ENCODE measurements at regions not wholly inside any gene's neighbourhood (a gene's known extent, or its start where the extent isn't known, plus 50 kb on each side); places are given as distances from the start of the nearest gene placed in this dataset.
A peak's percentile ranks its signal among the peaks of the same experiment; 100 is the strongest.

GRCh38 chr22:33221568-33221967 is 163.4 kb upstream of the SYN3 start:
- H3K36me3 Mint-ChIP-seq (ENCODE audit: low read depth): no peaks in the 10 kb centered on the region
- H3K4me3 Mint-ChIP-seq: no peak overlapping the region
- H3K9me3 Mint-ChIP-seq: peaks cover 5% of the 10 kb centered on the region
- DNase-seq (ENCODE audit: low spot score): no peak
- no peak overlapping the region for H3K27ac Mint-ChIP-seq
- H3K27me3 Mint-ChIP-seq (ENCODE audit: insufficient read depth): no peaks in the 10 kb centered on the region
- H3K4me1 Mint-ChIP-seq (ENCODE audit: low read depth): no peaks in the 10 kb centered on the region
- intact Hi-C loops (cut with micrococcal nuclease): no loop called here

DNA sequence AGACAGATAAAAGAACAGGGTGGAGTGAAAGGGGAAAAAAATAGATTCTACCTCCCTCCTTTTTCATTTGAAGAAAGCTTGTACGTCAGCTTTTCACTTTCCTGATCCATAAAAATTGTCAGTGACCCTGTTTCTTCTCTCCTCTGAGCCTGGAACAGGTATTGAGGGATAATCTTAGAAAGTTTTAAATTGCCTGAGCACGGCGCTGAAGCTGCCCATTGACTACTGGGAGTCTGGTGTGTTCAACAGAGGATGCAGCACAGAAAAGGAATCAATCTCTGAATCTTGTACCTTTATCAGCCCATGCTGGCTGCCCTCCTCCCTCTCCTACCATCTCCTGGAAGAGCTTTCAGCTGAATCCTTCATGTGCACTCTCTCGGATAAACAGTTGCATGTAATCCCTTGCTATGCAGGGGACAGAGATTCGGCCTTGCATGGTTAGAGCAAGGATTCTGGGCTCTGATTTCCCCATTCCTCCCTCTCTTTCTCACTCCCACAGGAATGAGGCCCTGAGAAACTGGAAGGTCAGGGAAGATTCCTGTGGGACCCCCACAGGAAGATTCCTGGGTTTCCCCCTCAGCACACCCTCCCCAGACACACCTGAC is 162.4 kb upstream of the SYN3 start:
- Mint-ChIP-seq H3K36me3 (ENCODE audit: low read depth) (no peaks in the 10 kb centered on the region), H3K4me3 (no peak overlapping the region), H3K4me1 (ENCODE audit: low read depth) (no peaks in the 10 kb centered on the region), H3K9me3 (no peaks in the 10 kb centered on the region), H3K27ac (no peak overlapping the region), H3K27me3 (ENCODE audit: insufficient read depth) (no peaks in the 10 kb centered on the region)
- no peak for DNase-seq (ENCODE audit: low spot score)
- intact Hi-C loops (cut with micrococcal nuclease): no loop called here

DNA sequence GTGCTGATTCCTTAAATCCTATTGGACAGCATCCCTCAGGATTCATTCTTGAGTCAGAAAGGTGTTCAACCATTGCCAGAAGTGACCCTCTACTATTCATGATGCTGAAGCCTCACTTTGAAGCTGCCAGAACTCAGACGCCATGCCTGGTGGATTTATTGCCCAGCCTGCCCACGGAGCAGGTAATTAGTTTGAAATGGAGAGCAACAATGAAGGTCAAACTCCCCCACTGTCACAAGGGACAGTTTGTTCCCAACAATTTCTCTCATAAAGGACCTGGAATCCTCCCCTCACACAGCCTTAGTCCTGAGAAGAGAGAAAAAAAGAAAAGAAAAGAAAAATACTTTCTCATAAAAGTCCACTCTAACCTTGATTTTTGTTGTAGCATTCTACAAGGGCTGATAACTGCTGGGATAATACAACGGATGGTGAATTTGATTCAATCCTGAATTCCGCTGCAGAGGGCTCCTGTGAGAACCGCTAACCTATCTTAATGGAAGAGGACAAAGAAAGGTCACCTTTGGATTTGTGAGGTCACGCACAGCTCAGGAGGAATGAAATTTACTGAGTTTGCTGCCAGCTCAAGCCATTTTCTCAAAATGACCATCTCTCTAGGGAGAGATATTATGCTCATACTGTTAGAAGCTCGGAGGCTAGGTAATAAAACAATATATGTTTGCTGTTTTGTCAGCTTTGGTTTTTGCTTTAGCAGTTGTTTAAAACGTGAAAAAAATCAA is 161.6 kb upstream of the SYN3 start:
- no peaks in the 10 kb centered on the region for H3K4me1 Mint-ChIP-seq (ENCODE audit: low read depth)
- DNase-seq (ENCODE audit: low spot score): no peak
- no peak overlapping the region for H3K27ac Mint-ChIP-seq
- intact Hi-C loops (cut with micrococcal nuclease): no loop called here
- no peaks in the 10 kb centered on the region for H3K9me3 Mint-ChIP-seq
- no peak overlapping the region for H3K4me3 Mint-ChIP-seq
- H3K36me3 Mint-ChIP-seq (ENCODE audit: low read depth): no peaks in the 10 kb centered on the region
- no peaks in the 10 kb centered on the region for H3K27me3 Mint-ChIP-seq (ENCODE audit: insufficient read depth)

DNA sequence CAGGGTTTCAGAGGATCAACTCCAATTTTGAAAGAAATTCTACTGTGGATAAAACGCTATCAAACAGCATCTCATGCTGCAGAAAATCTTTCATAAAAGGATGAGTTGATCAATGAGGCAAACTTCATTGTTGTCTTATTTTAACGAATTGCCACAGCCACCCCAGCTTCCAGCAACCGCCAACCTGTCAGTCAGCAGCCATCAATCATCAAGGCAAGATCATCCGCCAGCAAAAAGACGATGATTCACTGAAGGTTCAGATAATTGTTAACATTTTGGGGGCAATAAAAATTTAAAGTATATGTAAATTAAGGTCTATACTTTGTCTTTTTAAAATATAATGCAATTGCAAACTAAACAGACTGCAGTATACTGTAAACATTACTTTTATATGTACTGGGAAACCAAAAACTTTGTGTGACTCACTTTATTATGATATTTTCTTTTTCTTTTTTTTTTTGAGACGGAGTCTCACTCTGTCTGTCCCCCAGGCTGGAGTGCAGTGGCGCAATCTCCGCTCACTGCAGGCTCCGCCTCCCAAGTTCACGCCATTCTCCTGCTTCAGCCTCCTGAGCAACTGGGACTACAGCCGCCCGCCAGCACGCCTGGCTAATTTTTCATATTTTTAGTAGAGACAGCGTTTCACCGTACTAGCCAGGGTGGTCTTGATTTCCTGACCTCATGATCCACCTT is 155.3 kb upstream of the SYN3 start:
- Mint-ChIP-seq H3K27me3 (ENCODE audit: insufficient read depth) (no peaks in the 10 kb centered on the region), H3K9me3 (no peaks in the 10 kb centered on the region), H3K4me1 (ENCODE audit: low read depth) (no peaks in the 10 kb centered on the region), H3K27ac (no peak overlapping the region), H3K4me3 (no peak overlapping the region), H3K36me3 (ENCODE audit: low read depth) (no peaks in the 10 kb centered on the region)
- intact Hi-C loops (cut with micrococcal nuclease): no loop called here
- no peak for DNase-seq (ENCODE audit: low spot score)

DNA sequence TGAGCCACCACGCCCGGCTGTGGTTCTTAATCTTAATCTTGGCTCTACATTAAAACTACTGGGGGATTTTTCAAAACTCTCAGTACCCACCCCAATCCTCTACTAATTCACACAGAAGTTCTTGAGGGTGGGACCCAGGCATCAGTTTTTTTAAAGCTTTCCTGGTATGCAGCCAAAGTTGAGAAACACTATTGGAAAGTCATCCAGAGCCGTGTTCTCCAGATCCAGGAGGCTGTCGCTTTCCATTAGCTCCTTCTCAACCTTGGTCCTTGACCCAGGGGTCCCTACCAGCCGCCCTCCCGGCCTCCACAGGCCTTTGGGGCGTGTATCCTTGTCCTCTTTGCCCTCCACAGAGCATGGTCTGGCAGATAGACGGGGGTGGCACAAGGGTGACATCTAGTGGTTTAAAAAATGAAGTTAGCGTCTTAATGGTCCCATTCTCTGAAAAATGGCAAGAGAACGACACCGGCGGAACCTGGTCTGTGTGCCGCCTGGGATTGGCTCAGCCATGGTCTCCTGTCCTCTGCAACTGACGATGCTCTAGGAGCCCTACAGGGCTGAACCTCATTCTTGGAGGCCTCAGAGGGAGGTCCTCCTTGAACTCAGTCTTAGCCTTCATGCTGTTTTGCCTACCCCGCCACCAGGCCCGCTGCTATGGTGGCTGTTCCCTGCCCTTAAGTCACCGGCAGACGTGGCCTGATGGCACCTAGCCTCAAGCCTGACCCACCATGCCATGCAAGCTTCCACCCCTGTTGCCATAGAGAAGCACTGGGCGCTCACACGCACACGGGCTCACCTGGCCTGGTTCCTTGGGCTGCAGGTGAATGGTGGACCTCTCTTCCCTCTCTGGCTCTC is 152.0 kb upstream of the SYN3 start:
- no peaks in the 10 kb centered on the region for H3K27me3 Mint-ChIP-seq (ENCODE audit: insufficient read depth)
- no peak overlapping the region for H3K4me3 Mint-ChIP-seq
- H3K9me3 Mint-ChIP-seq: no peaks in the 10 kb centered on the region
- intact Hi-C loops (cut with micrococcal nuclease): no loop called here
- H3K27ac Mint-ChIP-seq: no peak overlapping the region
- no peaks in the 10 kb centered on the region for H3K4me1 Mint-ChIP-seq (ENCODE audit: low read depth)
- H3K36me3 Mint-ChIP-seq (ENCODE audit: low read depth): no peaks in the 10 kb centered on the region
- DNase-seq (ENCODE audit: low spot score): peak; percentile 6

DNA sequence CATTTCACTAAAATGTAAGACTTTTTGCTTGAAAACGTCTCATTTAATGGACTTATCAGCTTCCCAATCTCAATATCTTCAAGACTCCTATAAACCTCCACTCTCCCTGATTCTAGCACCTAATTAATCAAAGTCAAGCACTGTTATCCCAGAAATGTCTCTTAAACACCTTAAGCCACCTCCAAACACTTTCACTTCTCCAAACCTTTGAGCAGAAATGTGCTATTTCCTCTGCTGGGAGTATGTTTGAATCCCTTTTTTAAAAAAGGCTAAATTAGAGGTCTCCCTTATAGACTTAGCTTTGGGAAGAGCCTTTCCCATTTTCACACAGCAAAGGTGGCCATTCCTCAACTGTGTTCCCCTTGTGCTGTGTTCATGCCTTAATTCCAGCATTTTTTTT is 146.2 kb upstream of the SYN3 start:
- no peak overlapping the region for H3K4me3 Mint-ChIP-seq

GRCh38 chr22:33202455-33202854 is 144.3 kb upstream of the SYN3 start:
- intact Hi-C loops (cut with micrococcal nuclease): no loop called here
- H3K4me3 Mint-ChIP-seq: no peak overlapping the region
- no peak overlapping the region for H3K27ac Mint-ChIP-seq
- H3K9me3 Mint-ChIP-seq: no peaks in the 10 kb centered on the region
- H3K4me1 Mint-ChIP-seq (ENCODE audit: low read depth): no peaks in the 10 kb centered on the region
- peaks cover 2% of the 10 kb centered on the region for H3K27me3 Mint-ChIP-seq (ENCODE audit: insufficient read depth)
- no peak for DNase-seq (ENCODE audit: low spot score)
- H3K36me3 Mint-ChIP-seq (ENCODE audit: low read depth): no peaks in the 10 kb centered on the region

More for the DNA sequence above, 146.2 kb upstream of the SYN3 start:
- no peak for DNase-seq (ENCODE audit: low spot score)
- no peaks in the 10 kb centered on the region for H3K36me3 Mint-ChIP-seq (ENCODE audit: low read depth)
- H3K27ac Mint-ChIP-seq: no peak overlapping the region
- H3K4me1 Mint-ChIP-seq (ENCODE audit: low read depth): no peaks in the 10 kb centered on the region
- H3K27me3 Mint-ChIP-seq (ENCODE audit: insufficient read depth): peaks cover 2% of the 10 kb centered on the region
- intact Hi-C loops (cut with micrococcal nuclease): no loop called here
- H3K9me3 Mint-ChIP-seq: no peaks in the 10 kb centered on the region

GRCh38 chr22:33194529-33195077 is 136.4 kb upstream of the SYN3 start:
- no peak for DNase-seq (ENCODE audit: low spot score)
- Mint-ChIP-seq H3K36me3 (ENCODE audit: low read depth) (no peaks in the 10 kb centered on the region), H3K4me1 (ENCODE audit: low read depth) (no peaks in the 10 kb centered on the region), H3K9me3 (no peaks in the 10 kb centered on the region), H3K27ac (no peak overlapping the region), H3K4me3 (no peak overlapping the region), H3K27me3 (ENCODE audit: insufficient read depth) (no peaks in the 10 kb centered on the region)
- intact Hi-C loops (cut with micrococcal nuclease): no loop called here

DNA sequence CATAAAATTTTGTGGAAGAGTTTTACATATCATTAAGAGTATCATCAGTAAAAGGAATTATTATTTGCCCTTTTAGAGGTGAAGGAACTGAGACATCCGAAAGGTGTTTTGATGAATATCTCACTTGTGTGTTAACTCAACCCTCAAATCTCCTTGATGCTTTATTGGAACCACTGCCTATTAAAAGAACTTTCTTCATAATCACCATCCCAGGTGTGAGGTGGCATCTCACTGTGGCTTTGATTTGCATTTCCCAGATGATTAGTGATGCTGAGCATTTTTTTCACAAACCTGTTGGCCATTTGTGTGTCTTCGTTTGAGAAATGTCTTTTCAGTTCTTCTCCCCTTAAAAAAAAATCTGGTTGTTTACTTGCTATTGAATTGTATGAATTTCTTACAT is 134.0 kb upstream of the SYN3 start:
- H3K4me1 Mint-ChIP-seq (ENCODE audit: low read depth): no peaks in the 10 kb centered on the region
- no peak for DNase-seq (ENCODE audit: low spot score)

DNA sequence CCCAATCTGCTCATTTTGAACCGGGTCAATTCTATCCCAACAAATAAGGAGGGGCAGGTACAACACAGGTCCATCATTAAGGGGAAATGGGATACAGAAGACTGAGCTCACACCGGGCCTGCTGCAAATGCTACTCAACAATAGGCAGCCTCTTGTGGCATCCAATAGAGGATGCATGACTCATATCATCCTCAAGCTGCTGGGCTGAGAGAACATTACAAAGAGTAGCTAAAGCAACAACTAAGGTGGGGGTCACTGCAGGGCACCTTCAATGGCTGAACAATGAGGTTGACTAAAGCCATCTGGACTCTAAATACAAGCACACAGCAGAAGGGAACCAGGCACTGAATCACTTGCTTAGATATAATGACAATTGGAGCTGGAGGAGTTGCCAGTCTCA is 130.1 kb upstream of the SYN3 start:
- Mint-ChIP-seq H3K27me3 (ENCODE audit: insufficient read depth) (no peaks in the 10 kb centered on the region), H3K27ac (no peak overlapping the region), H3K4me1 (ENCODE audit: low read depth) (no peaks in the 10 kb centered on the region), H3K36me3 (ENCODE audit: low read depth) (no peaks in the 10 kb centered on the region), H3K4me3 (no peak overlapping the region), H3K9me3 (no peaks in the 10 kb centered on the region)
- intact Hi-C loops (cut with micrococcal nuclease): no loop called here
- no peak for DNase-seq (ENCODE audit: low spot score)

More for the DNA sequence above, 134.0 kb upstream of the SYN3 start:
- Mint-ChIP-seq H3K4me3 (no peak overlapping the region), H3K36me3 (ENCODE audit: low read depth) (no peaks in the 10 kb centered on the region), H3K9me3 (no peaks in the 10 kb centered on the region), H3K27ac (no peak overlapping the region), H3K27me3 (ENCODE audit: insufficient read depth) (no peaks in the 10 kb centered on the region)
- intact Hi-C loops (cut with micrococcal nuclease): no loop called here

GRCh38 chr22:33186816-33187215 is 128.6 kb upstream of the SYN3 start:
- no peak overlapping the region for H3K27ac Mint-ChIP-seq
- H3K4me3 Mint-ChIP-seq: no peak overlapping the region
- no peak for DNase-seq (ENCODE audit: low spot score)
- no peaks in the 10 kb centered on the region for H3K27me3 Mint-ChIP-seq (ENCODE audit: insufficient read depth)
- H3K9me3 Mint-ChIP-seq: peaks cover 3% of the 10 kb centered on the region
- no peaks in the 10 kb centered on the region for H3K36me3 Mint-ChIP-seq (ENCODE audit: low read depth)
- no peaks in the 10 kb centered on the region for H3K4me1 Mint-ChIP-seq (ENCODE audit: low read depth)
- intact Hi-C loops (cut with micrococcal nuclease): no loop called here

GRCh38 chr22:33180356-33180755 is 122.2 kb upstream of the SYN3 start:
- H3K4me3 Mint-ChIP-seq: no peak overlapping the region
- intact Hi-C loops (cut with micrococcal nuclease): no loop called here
- no peak overlapping the region for H3K27ac Mint-ChIP-seq
- no peaks in the 10 kb centered on the region for H3K36me3 Mint-ChIP-seq (ENCODE audit: low read depth)
- H3K4me1 Mint-ChIP-seq (ENCODE audit: low read depth): no peaks in the 10 kb centered on the region
- no peak for DNase-seq (ENCODE audit: low spot score)
- H3K27me3 Mint-ChIP-seq (ENCODE audit: insufficient read depth): no peaks in the 10 kb centered on the region
- peaks cover 9% of the 10 kb centered on the region for H3K9me3 Mint-ChIP-seq

Measured in activated T-helper 1 cell treated with anti-CD3 and anti-CD28 coated beads, Interleukin-12 subunit alpha, Interleukin-12 subunit beta, Interleukin-2, Interleukin-4 antibody, amounts not matched to agents 30 ng/mL and 10 ng/mL and 1 ng/mL, durations not matched to agents 14 hours and 24 hours and 36 hours (primary cell).